Brain microvascular endothelial cell (primary cell): ENCODE measurements at regions not wholly inside any gene's neighbourhood (a gene's known extent, or its start where the extent isn't known, plus 50 kb on each side); places are given as distances from the start of the nearest gene placed in this dataset.

Experiments used
- DNase-seq: peaks from one replicate; pipeline ENCODE4 v3.0.0-alpha.2; 2020
- H3K27ac ChIP-seq: fragments of 250-450 bp; sonication (Bioruptor Pico); 2 replicates; pipeline ENCODE4 v1.5.1; 2020; ENCODE audit warnings: mild to moderate bottlenecking, moderate library complexity
- H3K27me3 ChIP-seq: fragments of 250-450 bp; sonication (Bioruptor Pico); replicated peaks from 2 replicates; pipeline ENCODE4 v1.5.1; 2020; ENCODE audit warnings: mild to moderate bottlenecking
- H3K36me3 ChIP-seq: fragments of 250-450 bp; sonication (Bioruptor Pico); replicated peaks from 2 replicates; pipeline ENCODE4 v1.5.1; 2020; ENCODE audit warnings: mild to moderate bottlenecking
- H3K4me3 ChIP-seq: 2 replicates; pipeline ENCODE4 v1.5.1; 2011; ENCODE audit warnings: low read depth, mild to moderate bottlenecking, control low read depth, low read length, moderate library complexity
- in situ Hi-C: cut with HindIII; loops from 2 replicates; pipeline ENCODE4 v1.10.0; 2017; ENCODE audit warnings: low sequenced_read_pairs, low pct_ligation_motif_present
- TF ChIP-seq, protein P1 (sequence below): IDR thresholded peaks from 2 replicates; pipeline ENCODE4 v1.5.1; 2011; ENCODE audit warnings: low read depth, mild to moderate bottlenecking, moderate library complexity, low read length, control low read depth, inconsistent platforms; ENCODE audit errors: missing control alignments

DNA sequence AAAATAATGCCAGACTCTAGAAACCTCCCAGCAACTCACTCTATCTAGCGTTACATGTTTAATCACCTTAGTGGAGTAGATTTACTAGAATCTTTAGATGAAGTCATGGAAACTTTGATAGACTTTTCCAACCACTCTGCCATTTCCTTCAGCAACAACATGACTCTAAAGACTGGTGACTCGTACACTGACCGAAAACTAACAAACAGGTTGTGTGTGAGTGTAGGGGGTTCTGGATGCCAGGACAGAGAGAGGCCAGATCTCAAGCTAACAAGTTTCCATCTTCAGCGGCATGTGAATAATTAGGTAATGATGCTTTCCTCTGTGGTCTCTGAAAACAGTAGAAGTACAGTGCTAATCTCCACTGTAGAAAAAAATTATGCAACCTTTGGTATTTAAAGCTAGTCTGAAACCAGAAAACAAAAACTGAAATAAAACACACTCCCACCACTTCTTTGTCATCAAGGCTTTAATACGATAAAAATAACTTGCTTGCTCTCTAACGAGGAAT lies 286.4 kb downstream of the PRDM5 start:
- H3K4me3 ChIP-seq: no peak overlapping the region
- TF ChIP-seq, protein P1, sequence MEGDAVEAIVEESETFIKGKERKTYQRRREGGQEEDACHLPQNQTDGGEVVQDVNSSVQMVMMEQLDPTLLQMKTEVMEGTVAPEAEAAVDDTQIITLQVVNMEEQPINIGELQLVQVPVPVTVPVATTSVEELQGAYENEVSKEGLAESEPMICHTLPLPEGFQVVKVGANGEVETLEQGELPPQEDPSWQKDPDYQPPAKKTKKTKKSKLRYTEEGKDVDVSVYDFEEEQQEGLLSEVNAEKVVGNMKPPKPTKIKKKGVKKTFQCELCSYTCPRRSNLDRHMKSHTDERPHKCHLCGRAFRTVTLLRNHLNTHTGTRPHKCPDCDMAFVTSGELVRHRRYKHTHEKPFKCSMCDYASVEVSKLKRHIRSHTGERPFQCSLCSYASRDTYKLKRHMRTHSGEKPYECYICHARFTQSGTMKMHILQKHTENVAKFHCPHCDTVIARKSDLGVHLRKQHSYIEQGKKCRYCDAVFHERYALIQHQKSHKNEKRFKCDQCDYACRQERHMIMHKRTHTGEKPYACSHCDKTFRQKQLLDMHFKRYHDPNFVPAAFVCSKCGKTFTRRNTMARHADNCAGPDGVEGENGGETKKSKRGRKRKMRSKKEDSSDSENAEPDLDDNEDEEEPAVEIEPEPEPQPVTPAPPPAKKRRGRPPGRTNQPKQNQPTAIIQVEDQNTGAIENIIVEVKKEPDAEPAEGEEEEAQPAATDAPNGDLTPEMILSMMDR: no peak
- no peak overlapping the region for H3K27ac ChIP-seq
- in situ Hi-C loops: no loop called here
- no peaks in the 10 kb centered on the region for H3K36me3 ChIP-seq
- no peak for DNase-seq
- no peaks in the 10 kb centered on the region for H3K27me3 ChIP-seq

DNA sequence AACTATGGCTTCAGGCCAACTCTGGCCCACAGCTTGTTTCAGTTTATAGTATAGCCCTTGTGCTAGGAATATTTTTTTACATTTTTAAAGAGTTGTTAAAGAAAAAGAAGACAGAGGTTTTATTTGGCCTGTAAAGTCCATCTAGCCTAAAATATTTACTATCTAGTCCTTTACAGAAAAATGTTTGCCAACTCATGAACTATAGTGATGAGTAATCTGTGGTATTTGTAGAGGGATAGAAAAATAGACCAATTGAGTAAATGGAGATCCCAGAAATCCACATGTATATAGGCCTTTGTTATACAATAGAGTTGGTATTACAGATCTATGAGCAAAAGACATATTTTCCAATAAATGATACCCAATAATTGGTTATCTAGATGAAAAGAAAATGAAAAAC lies 288.7 kb downstream of the PRDM5 start:
- in situ Hi-C loops: no loop called here
- no peaks in the 10 kb centered on the region for H3K36me3 ChIP-seq
- TF ChIP-seq, protein P1: no peak
- H3K27ac ChIP-seq: no peak overlapping the region
- DNase-seq: no peak
- H3K27me3 ChIP-seq: no peaks in the 10 kb centered on the region
- H3K4me3 ChIP-seq: no peak overlapping the region

DNA sequence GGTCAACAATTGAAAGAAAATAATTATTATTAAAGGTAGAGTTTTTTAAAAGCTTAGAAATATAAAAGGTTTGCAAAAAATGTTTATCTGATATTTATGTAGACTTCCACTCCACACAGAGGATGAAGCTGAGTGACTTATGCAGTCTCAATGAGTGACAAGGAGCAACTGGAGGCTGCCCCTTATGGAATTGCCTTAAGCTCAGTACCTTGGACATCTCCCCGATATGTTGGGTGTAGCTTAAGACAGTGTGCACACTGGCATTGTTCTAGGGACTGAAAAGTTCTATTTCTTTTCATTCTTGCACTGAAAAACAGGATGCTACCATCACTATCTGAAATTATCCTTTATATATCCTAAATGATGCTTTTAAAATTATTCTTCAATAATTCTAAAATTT lies 292.1 kb downstream of the PRDM5 start:
- no peak overlapping the region for H3K27ac ChIP-seq
- in situ Hi-C loops: no loop called here
- TF ChIP-seq, protein P1: no peak
- H3K4me3 ChIP-seq: no peak overlapping the region
- H3K36me3 ChIP-seq: no peaks in the 10 kb centered on the region
- no peaks in the 10 kb centered on the region for H3K27me3 ChIP-seq
- no peak for DNase-seq

DNA sequence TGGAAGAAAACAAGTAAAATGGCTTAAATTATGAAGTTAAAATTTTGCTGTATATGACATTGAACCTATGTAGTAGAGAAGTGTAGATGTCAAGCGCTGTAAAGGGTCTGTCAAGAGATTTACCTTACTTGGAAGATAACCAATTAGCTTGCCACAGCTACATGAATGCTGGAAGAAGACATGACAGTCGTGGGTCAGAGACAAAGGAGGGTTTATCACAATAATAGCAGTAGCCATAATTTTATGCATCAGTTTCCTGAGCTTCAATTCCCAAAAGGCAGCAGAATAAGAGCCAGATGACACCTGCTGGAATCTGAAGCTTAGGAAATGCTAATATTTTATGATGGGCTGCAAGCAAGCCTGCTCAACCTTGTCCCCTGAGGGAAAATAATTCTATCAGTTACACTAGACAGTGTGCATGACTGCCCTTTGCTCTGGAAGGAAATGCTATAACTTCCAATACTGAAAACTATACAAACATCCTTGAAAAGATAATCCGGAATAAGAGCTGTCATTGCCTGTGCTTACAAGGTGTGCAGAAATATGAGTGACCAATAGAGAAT lies 292.9 kb downstream of the PRDM5 start:
- H3K4me3 ChIP-seq: no peak overlapping the region
- no peak overlapping the region for H3K27ac ChIP-seq
- in situ Hi-C loops: no loop called here
- H3K36me3 ChIP-seq: no peaks in the 10 kb centered on the region
- H3K27me3 ChIP-seq: no peaks in the 10 kb centered on the region
- TF ChIP-seq, protein P1: no peak
- no peak for DNase-seq

DNA sequence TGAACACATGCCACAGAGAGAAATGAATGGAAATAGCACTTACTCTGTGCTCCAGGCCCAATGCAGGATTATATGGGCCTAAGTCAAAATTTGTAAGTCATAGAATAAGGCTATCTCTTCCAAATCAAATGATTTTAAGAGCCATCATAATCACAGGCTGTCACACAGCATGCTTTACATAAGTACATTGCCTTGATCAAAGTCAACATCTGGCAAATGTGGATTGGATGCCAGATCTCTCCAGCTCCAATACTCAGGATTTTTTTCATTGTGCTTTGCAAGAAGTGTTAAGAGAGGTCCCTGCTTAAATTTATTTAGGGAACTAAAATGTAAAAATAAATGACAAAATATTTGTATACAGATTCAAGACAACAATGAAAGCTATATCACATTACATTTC lies 299.9 kb downstream of the PRDM5 start:
- in situ Hi-C loops: no loop called here
- Histone ChIP-seq H3K27ac (no peak overlapping the region), H3K4me3 (no peak overlapping the region), H3K27me3 (no peaks in the 10 kb centered on the region), H3K36me3 (no peaks in the 10 kb centered on the region)
- TF ChIP-seq, protein P1: no peak
- no peak for DNase-seq

DNA sequence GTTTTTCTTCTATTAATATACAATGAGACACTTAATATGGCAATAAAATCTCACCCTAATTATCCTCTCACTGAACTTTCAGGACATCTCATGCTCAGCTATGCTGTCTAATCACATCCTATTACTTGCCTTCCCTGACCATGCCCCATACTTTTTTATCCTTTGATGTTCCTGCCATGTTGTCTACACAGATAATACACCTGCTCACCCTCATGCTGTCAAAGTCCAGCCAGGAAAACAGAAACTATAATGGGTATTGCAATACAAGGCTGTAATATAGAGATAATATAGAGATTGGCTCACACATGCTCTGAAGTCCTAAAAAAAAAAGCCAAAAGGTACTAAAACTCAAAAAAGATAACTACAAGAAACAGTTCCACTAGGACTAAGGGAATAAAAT lies 305.4 kb downstream of the PRDM5 start:
- TF ChIP-seq, protein P1: no peak
- H3K4me3 ChIP-seq: no peak overlapping the region
- in situ Hi-C loops: no loop called here
- H3K27ac ChIP-seq: no peak overlapping the region
- no peaks in the 10 kb centered on the region for H3K27me3 ChIP-seq
- no peak for DNase-seq
- H3K36me3 ChIP-seq: no peaks in the 10 kb centered on the region
